ENCODE measurements at regions not wholly inside any gene's neighbourhood (a gene's known extent, or its start where the extent isn't known, plus 50 kb on each side); places are given as distances from the start of the nearest gene placed in this dataset.

- no peak overlapping the region for H3K4me3 ChIP-seq (replicated peaks; ENCODE audit: insufficient read depth, low read length)
- H3K27ac ChIP-seq (replicated peaks), result no peak overlapping the region
- TF ChIP-seq CTCF (IDR thresholded peaks at IDR 0.05; ENCODE audit: insufficient read depth, low read length), result no peak
- TF ChIP-seq GABPA (IDR thresholded peaks at IDR 0.05; ENCODE audit: low read depth), result no peak
- no peak for TF ChIP-seq SPI1 (IDR thresholded peaks at IDR 0.05; ENCODE audit: borderline replicate concordance, low read depth)
- no peak for TF ChIP-seq REST (IDR thresholded peaks at IDR 0.05; ENCODE audit: insufficient replicate concordance, low read depth)
- TF ChIP-seq POLR2AphosphoS5 (IDR thresholded peaks at IDR 0.05; ENCODE audit: low read depth), result no peak
- H3K27me3 ChIP-seq (ENCODE audit: insufficient read depth, poor library complexity, severe bottlenecking), result no peaks in the 10 kb centered on the region
- DNase-seq (ENCODE audit: low read depth in 1 of 2, low spot score in 1 of 2), result no peak
Observed at GRCh38 chr5:143594902-143595818, 191.7 kb upstream of the NR3C1 start.

GRCh38 chr5:143593723-143594122 lies 190.2 kb upstream of the NR3C1 start:
- H3K4me3 ChIP-seq (replicated peaks; ENCODE audit: insufficient read depth, low read length), result no peak overlapping the region
- TF ChIP-seq REST (IDR thresholded peaks at IDR 0.05; ENCODE audit: insufficient replicate concordance, low read depth), result no peak
- no peak for TF ChIP-seq CTCF (IDR thresholded peaks at IDR 0.05; ENCODE audit: insufficient read depth, low read length)
- TF ChIP-seq POLR2AphosphoS5 (IDR thresholded peaks at IDR 0.05; ENCODE audit: low read depth), result no peak
- no peak for TF ChIP-seq SPI1 (IDR thresholded peaks at IDR 0.05; ENCODE audit: borderline replicate concordance, low read depth)
- TF ChIP-seq GABPA (IDR thresholded peaks at IDR 0.05; ENCODE audit: low read depth), result no peak
- no peak for DNase-seq (ENCODE audit: low read depth in 1 of 2, low spot score in 1 of 2)
- H3K27me3 ChIP-seq (ENCODE audit: insufficient read depth, poor library complexity, severe bottlenecking), result no peaks in the 10 kb centered on the region
- no peak overlapping the region for H3K27ac ChIP-seq (replicated peaks)

- Histone ChIP-seq H3K4me3 (replicated peaks; ENCODE audit: insufficient read depth, low read length) (no peak overlapping the region), H3K27me3 (ENCODE audit: insufficient read depth, poor library complexity, severe bottlenecking) (no peaks in the 10 kb centered on the region), H3K27ac (replicated peaks) (no peak overlapping the region)
- DNase-seq (ENCODE audit: low read depth in 1 of 2, low spot score in 1 of 2), result no peak
- TF ChIP-seq POLR2AphosphoS5 (IDR thresholded peaks at IDR 0.05; ENCODE audit: low read depth) (no peak), SPI1 (IDR thresholded peaks at IDR 0.05; ENCODE audit: borderline replicate concordance, low read depth) (no peak), CTCF (IDR thresholded peaks at IDR 0.05; ENCODE audit: insufficient read depth, low read length) (no peak)
Observed at GRCh38 chr5:143592648-143593047, 189.2 kb upstream of the NR3C1 start.

Data from HL-60 (cell line).